ENCODE measurements at regions not wholly inside any gene's neighbourhood (a gene's known extent, or its start where the extent isn't known, plus 50 kb on each side); places are given as distances from the start of the nearest gene placed in this dataset.

DNA sequence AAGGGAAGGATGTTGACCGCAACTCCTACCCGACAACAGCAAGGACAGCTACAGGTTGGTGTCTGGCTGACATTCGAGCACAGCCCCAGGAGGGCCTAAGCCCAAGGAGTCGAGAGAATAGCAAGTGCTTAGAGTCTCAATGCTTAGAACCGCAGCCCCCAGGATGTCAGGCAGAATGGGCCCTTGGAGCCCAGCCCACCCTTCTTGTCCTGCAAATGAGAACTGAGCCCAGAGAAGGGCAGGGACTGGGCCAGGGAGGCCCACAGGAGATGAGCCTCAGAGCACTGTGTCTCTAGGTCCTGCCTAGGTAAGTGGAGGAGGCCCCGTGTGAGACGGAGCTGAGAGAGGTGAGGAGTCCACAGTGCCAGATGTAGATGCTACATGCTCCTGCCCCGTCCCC is 173.3 kb upstream of the ZMIZ1 start:
- TF ChIP-seq, protein P1, sequence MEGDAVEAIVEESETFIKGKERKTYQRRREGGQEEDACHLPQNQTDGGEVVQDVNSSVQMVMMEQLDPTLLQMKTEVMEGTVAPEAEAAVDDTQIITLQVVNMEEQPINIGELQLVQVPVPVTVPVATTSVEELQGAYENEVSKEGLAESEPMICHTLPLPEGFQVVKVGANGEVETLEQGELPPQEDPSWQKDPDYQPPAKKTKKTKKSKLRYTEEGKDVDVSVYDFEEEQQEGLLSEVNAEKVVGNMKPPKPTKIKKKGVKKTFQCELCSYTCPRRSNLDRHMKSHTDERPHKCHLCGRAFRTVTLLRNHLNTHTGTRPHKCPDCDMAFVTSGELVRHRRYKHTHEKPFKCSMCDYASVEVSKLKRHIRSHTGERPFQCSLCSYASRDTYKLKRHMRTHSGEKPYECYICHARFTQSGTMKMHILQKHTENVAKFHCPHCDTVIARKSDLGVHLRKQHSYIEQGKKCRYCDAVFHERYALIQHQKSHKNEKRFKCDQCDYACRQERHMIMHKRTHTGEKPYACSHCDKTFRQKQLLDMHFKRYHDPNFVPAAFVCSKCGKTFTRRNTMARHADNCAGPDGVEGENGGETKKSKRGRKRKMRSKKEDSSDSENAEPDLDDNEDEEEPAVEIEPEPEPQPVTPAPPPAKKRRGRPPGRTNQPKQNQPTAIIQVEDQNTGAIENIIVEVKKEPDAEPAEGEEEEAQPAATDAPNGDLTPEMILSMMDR (IDR thresholded peaks at IDR 0.05; ENCODE audit: low read length) = no peak
- TF ChIP-seq EZH2 (IDR thresholded peaks at IDR 0.05; ENCODE audit: borderline replicate concordance, low read length) = no peak
